Gastrocnemius medialis (tissue), 4 donors: ENCODE measurements at regions not wholly inside any gene's neighbourhood (a gene's known extent, or its start where the extent isn't known, plus 50 kb on each side); places are given as distances from the start of the nearest gene placed in this dataset.

Source experiments
- POLR2A ChIP-seq, 2 donors: fragments of 450-650 bp; IDR thresholded peaks; one replicate each; pipeline ENCODE4 v1.6.1; 2017; ENCODE audit warnings: antibody characterized with exemption in 2 of 2, mild to moderate bottlenecking in 2 of 2, moderate library complexity in 2 of 2
- TF ChIP-seq, protein P1 (sequence below), 5 experiments: fragments of 450-650 bp in 3 of 5; fragments of 200-600 bp in 2 of 5; sonication (generic) in 2 of 5; IDR thresholded peaks in 4 of 5; conservative IDR thresholded peaks in 1 of 5; 1 replicate in 4 of 5; 2 replicates in 1 of 5; pipeline ENCODE4 v1.5.1; 2016 to 2019; ENCODE audit warnings: antibody characterized with exemption in 5 of 5, mild to moderate bottlenecking in 3 of 5, moderate library complexity in 3 of 5

DNA sequence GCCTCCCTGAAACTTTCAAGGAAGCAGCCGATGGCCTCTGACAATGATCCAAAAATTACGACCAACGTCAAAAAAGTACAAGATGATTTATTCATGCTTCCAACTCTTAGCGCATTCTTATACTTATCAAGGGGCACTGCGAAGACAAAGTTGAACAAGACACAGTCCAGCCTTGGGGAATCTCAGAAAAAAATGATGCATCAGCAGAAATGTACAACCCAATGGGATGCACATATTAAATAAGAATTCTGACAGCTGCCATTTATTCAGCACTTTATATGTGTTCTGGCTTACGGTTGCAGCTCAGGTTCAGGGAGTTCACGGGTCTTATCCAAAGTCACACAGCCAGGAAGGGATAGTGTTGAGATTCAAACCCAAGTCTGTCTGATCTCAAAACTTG, 96.0 kb upstream of the CPLX2 start:
- TF ChIP-seq, protein P1, sequence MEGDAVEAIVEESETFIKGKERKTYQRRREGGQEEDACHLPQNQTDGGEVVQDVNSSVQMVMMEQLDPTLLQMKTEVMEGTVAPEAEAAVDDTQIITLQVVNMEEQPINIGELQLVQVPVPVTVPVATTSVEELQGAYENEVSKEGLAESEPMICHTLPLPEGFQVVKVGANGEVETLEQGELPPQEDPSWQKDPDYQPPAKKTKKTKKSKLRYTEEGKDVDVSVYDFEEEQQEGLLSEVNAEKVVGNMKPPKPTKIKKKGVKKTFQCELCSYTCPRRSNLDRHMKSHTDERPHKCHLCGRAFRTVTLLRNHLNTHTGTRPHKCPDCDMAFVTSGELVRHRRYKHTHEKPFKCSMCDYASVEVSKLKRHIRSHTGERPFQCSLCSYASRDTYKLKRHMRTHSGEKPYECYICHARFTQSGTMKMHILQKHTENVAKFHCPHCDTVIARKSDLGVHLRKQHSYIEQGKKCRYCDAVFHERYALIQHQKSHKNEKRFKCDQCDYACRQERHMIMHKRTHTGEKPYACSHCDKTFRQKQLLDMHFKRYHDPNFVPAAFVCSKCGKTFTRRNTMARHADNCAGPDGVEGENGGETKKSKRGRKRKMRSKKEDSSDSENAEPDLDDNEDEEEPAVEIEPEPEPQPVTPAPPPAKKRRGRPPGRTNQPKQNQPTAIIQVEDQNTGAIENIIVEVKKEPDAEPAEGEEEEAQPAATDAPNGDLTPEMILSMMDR (IDR thresholded peaks at IDR 0.05 in 4 of 5, conservative IDR thresholded peaks at IDR 0.05 in 1 of 5): no peak
- no peak for TF ChIP-seq POLR2A (IDR thresholded peaks at IDR 0.05)
